Esophagus squamous epithelium (tissue), 4 donors: ENCODE measurements at regions not wholly inside any gene's neighbourhood (a gene's known extent, or its start where the extent isn't known, plus 50 kb on each side); places are given as distances from the start of the nearest gene placed in this dataset.

Source experiments
- POLR2A ChIP-seq, 4 donors: fragments of 450-650 bp; IDR thresholded peaks; one replicate each; pipeline ENCODE4 v1.6.1; 2017; ENCODE audit warnings: antibody characterized with exemption in 4 of 4, mild to moderate bottlenecking in 4 of 4, moderate library complexity in 3 of 4
- TF ChIP-seq, protein P1 (sequence below), 6 experiments: fragments of 450-650 bp in 4 of 6; fragments of 200-600 bp in 2 of 6; sonication (generic) in 2 of 6; IDR thresholded peaks; one replicate each; pipeline ENCODE4 v1.5.1; 2016 to 2019; ENCODE audit warnings: antibody characterized with exemption in 6 of 6, mild to moderate bottlenecking in 4 of 6, moderate library complexity in 4 of 6

DNA sequence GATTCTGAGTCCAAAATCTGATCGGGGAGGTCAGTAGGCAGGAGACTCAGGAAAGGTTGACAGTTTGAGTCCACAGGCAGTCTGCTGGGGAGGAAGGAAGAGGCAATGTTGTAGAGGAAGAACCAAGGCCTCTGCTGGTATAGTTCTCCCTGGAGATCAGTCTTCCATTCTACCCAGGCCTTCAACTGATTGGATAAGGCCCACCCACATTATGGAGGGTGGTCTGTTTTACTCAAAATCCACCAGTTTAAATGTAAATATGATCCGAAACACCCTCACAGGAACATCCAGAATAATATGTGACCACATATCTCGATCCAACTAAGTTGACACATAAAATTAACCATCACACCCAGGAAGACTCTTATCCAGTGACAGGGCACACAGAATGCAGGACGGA, 425.3 kb upstream of the ZMIZ1 start:
- TF ChIP-seq POLR2A (IDR thresholded peaks at IDR 0.05): no peak
- TF ChIP-seq, protein P1, sequence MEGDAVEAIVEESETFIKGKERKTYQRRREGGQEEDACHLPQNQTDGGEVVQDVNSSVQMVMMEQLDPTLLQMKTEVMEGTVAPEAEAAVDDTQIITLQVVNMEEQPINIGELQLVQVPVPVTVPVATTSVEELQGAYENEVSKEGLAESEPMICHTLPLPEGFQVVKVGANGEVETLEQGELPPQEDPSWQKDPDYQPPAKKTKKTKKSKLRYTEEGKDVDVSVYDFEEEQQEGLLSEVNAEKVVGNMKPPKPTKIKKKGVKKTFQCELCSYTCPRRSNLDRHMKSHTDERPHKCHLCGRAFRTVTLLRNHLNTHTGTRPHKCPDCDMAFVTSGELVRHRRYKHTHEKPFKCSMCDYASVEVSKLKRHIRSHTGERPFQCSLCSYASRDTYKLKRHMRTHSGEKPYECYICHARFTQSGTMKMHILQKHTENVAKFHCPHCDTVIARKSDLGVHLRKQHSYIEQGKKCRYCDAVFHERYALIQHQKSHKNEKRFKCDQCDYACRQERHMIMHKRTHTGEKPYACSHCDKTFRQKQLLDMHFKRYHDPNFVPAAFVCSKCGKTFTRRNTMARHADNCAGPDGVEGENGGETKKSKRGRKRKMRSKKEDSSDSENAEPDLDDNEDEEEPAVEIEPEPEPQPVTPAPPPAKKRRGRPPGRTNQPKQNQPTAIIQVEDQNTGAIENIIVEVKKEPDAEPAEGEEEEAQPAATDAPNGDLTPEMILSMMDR (IDR thresholded peaks at IDR 0.05): no peak
